Neural crest cell (in vitro differentiated cells): ENCODE measurements at regions not wholly inside any gene's neighbourhood (a gene's known extent, or its start where the extent isn't known, plus 50 kb on each side); places are given as distances from the start of the nearest gene placed in this dataset.

Source experiments
- DNase-seq: peaks from one replicate; pipeline ENCODE4 v3.0.0; 2021; ENCODE audit warnings: low read depth, mixed read lengths, low spot score
- H3K27ac Mint-ChIP-seq: one replicate; pipeline ENCODE4 v1.8.0; 2021; ENCODE audit warnings: mild to moderate bottlenecking, mixed read lengths; ENCODE audit not compliant: unreplicated experiment
- H3K27me3 Mint-ChIP-seq: 2 replicates; pipeline ENCODE4 v1.8.0; 2021; ENCODE audit warnings: low read depth, mild to moderate bottlenecking, mixed read lengths
- H3K36me3 Mint-ChIP-seq: 2 replicates; pipeline ENCODE4 v1.8.0; 2021; ENCODE audit warnings: low read depth, mild to moderate bottlenecking, mixed read lengths
- H3K4me1 Mint-ChIP-seq: 2 replicates; pipeline ENCODE4 v1.8.0; 2021; ENCODE audit warnings: mixed read lengths
- H3K4me3 Mint-ChIP-seq: one replicate; pipeline ENCODE4 v1.8.0; 2021; ENCODE audit warnings: mild to moderate bottlenecking, mixed read lengths
- H3K9me3 Mint-ChIP-seq: 2 replicates; pipeline ENCODE4 v1.8.0; 2021; ENCODE audit warnings: mixed read lengths
- CTCF ChIP-seq: fragments of 200-600 bp; sonication (generic); conservative IDR thresholded peaks from 2 replicates; pipeline ENCODE4 v1.5.0; 2021; ENCODE audit warnings: antibody characterized with exemption, mild to moderate bottlenecking

GRCh38 chrX:145563159-145563558, 254.5 kb upstream of the SLITRK2 start:
- peaks cover 8% of the 10 kb centered on the region for H3K9me3 Mint-ChIP-seq
- H3K4me3 Mint-ChIP-seq, result no peak overlapping the region
- no peak for TF ChIP-seq CTCF
- no peak for DNase-seq
- peaks cover 4% of the 10 kb centered on the region for H3K36me3 Mint-ChIP-seq
- H3K27me3 Mint-ChIP-seq, result no peaks in the 10 kb centered on the region
- peaks cover 17% of the 10 kb centered on the region for H3K4me1 Mint-ChIP-seq
- H3K27ac Mint-ChIP-seq, result peak overlapping the region; percentile 78

DNA sequence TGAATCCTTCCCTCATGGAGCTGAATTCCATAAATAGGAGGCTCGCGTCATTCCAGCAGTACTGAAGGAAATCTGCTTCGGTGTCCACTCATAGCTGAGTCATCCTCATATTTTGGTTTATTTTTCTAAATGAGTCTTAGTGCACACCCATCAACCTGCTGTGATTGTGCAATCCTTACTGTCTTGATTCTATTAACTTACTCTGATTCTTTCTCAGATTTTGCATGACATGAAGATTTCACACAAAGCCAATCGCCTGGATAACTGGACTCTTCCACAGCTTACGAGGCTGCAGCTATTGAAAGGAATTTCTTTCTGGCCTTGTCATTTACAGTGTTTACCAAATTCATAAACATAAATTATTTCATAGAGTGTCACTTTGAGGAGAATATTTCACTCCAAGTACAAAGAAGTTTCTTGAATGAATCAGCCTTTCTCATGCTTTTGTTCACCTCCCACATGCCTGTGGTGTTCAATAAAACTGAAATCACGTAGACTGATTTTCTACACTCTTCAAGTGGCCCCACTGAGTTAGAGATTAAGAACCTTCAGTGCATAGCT, 207.6 kb upstream of the SLITRK2 start:
- no peak for TF ChIP-seq CTCF
- DNase-seq, result no peak
- Mint-ChIP-seq H3K9me3 (peaks cover 6% of the 10 kb centered on the region), H3K4me3 (no peak overlapping the region), H3K4me1 (no peaks in the 10 kb centered on the region), H3K27me3 (no peaks in the 10 kb centered on the region), H3K36me3 (no peaks in the 10 kb centered on the region), H3K27ac (no peak overlapping the region)

DNA sequence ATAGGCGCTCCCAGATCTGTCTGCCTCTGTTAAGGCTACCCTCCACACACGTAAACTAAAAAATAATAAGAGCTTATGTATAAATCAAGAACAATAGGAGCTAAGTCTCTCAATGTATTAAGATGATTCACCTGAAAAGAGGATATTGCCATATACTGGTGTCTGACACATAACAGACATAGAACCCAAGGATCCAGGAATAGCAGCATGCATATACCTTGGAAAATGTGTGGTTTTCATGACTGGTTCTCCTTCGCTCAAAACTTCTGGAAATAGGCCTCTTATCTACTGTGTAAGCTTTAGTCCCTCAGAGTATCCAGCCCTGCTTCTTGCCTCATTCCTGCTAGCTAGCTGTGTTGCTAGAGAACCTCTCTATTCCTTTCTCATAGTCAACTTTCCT, 203.7 kb upstream of the SLITRK2 start:
- peaks cover 3% of the 10 kb centered on the region for H3K9me3 Mint-ChIP-seq

DNA sequence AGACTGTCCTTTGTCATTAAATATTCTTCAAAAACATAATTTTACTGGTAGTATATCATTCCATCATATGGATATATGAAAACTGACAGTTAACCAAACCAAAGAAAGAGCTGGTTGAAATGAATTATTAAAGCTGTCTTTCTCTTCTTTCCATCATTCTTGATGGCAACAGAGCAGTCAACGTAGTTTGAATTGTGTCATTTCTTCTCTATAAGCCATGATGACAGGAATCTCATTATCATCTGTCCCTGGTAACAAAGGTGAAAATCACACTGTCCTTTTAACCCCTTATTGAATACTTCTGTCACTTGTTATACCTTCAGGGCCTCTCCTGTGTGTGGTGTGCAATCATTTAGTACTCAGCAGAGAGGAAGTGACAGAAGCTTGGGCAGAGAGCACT, 197.0 kb upstream of the SLITRK2 start:
- TF ChIP-seq CTCF, result no peak
- H3K27ac Mint-ChIP-seq, result no peak overlapping the region
- H3K4me1 Mint-ChIP-seq, result no peaks in the 10 kb centered on the region
- no peak overlapping the region for H3K4me3 Mint-ChIP-seq
- H3K27me3 Mint-ChIP-seq, result no peaks in the 10 kb centered on the region
- peaks cover 5% of the 10 kb centered on the region for H3K9me3 Mint-ChIP-seq
- no peaks in the 10 kb centered on the region for H3K36me3 Mint-ChIP-seq
- no peak for DNase-seq

More for the DNA sequence above, 203.7 kb upstream of the SLITRK2 start:
- TF ChIP-seq CTCF, result no peak
- H3K4me3 Mint-ChIP-seq, result no peak overlapping the region
- DNase-seq, result no peak
- H3K4me1 Mint-ChIP-seq, result no peaks in the 10 kb centered on the region
- no peaks in the 10 kb centered on the region for H3K36me3 Mint-ChIP-seq
- H3K27ac Mint-ChIP-seq, result no peak overlapping the region
- H3K27me3 Mint-ChIP-seq, result no peaks in the 10 kb centered on the region

GRCh38 chrX:145623453-145623852, 194.2 kb upstream of the SLITRK2 start:
- H3K27me3 Mint-ChIP-seq, result no peaks in the 10 kb centered on the region
- H3K4me1 Mint-ChIP-seq, result no peaks in the 10 kb centered on the region
- no peak for TF ChIP-seq CTCF
- H3K27ac Mint-ChIP-seq, result no peak overlapping the region
- no peaks in the 10 kb centered on the region for H3K36me3 Mint-ChIP-seq
- peaks cover 7% of the 10 kb centered on the region for H3K9me3 Mint-ChIP-seq
- H3K4me3 Mint-ChIP-seq, result no peak overlapping the region
- no peak for DNase-seq
